ENCODE measurements at regions not wholly inside any gene's neighbourhood (a gene's known extent, or its start where the extent isn't known, plus 50 kb on each side); places are given as distances from the start of the nearest gene placed in this dataset.

- peaks cover 5% of the 10 kb centered on the region for H3K4me1 Mint-ChIP-seq
- H3K4me3 Mint-ChIP-seq, result no peak overlapping the region
Measured at GRCh38 chr2:51289045-51289444, 257.1 kb upstream of the NRXN1 start.

GRCh38 chr2:51268191-51268590, 236.3 kb upstream of the NRXN1 start:
- Histone ChIP-seq H3K9me3 (ENCODE audit: control insufficient read depth, low read length) (no peaks in the 10 kb centered on the region), H3K36me3 (ENCODE audit: control insufficient read depth, insufficient read depth, low read length) (no peaks in the 10 kb centered on the region), H3K27me3 (ENCODE audit: control insufficient read depth, insufficient read depth, low read length, poor library complexity, severe bottlenecking) (no peaks in the 10 kb centered on the region), H3K4me1 (ENCODE audit: control insufficient read depth, insufficient read depth, low read length) (peaks cover 4% of the 10 kb centered on the region), H3K9ac (ENCODE audit: extremely low read depth, low read length, poor library complexity, severe bottlenecking) (no peak overlapping the region), H3K27ac (ENCODE audit: low read depth, low read length) (no peak overlapping the region), H3K4me3 (ENCODE audit: low read length) (no peak overlapping the region)
- 54% methylated on average over 1 of the region's 1 CpG; no CpG with 5 or more reads in 1 of the 2 experiments for WGBS, 2 experiments (ENCODE audit: insufficient coverage in 1 of 2, insufficient read length in 1 of 2)
- H3K4me1 Mint-ChIP-seq, result peaks cover 10% of the 10 kb centered on the region
- no peak overlapping the region for H3K4me3 Mint-ChIP-seq
- no peaks in the 10 kb centered on the region for H3K9me3 Mint-ChIP-seq
- DNase-seq, result no peak
- TF ChIP-seq CTCF (conservative IDR thresholded peaks at IDR 0.05), result no peak
- H3K27ac Mint-ChIP-seq, result no peak overlapping the region
- H3K36me3 Mint-ChIP-seq (ENCODE audit: low read depth), result no peaks in the 10 kb centered on the region
- no peaks in the 10 kb centered on the region for H3K27me3 Mint-ChIP-seq (ENCODE audit: insufficient read depth)

More at GRCh38 chr2:51289045-51289444, 257.1 kb upstream of the NRXN1 start:
- no peak overlapping the region for H3K27ac Mint-ChIP-seq
- DNase-seq, result no peak
- no peak overlapping the region for H3K4me3 ChIP-seq (ENCODE audit: low read length)
- no peaks in the 10 kb centered on the region for H3K4me1 ChIP-seq (ENCODE audit: control insufficient read depth, insufficient read depth, low read length)
- H3K9me3 ChIP-seq (ENCODE audit: control insufficient read depth, low read length), result no peaks in the 10 kb centered on the region
- no peak overlapping the region for H3K27ac ChIP-seq (ENCODE audit: low read depth, low read length)
- no peaks in the 10 kb centered on the region for H3K36me3 ChIP-seq (ENCODE audit: control insufficient read depth, insufficient read depth, low read length)
- no peaks in the 10 kb centered on the region for H3K9me3 Mint-ChIP-seq
- no peaks in the 10 kb centered on the region for H3K36me3 Mint-ChIP-seq (ENCODE audit: low read depth)
- TF ChIP-seq CTCF (conservative IDR thresholded peaks at IDR 0.05), result no peak
- no peaks in the 10 kb centered on the region for H3K27me3 ChIP-seq (ENCODE audit: control insufficient read depth, insufficient read depth, low read length, poor library complexity, severe bottlenecking)
- WGBS, 2 experiments (ENCODE audit: insufficient coverage in 1 of 2, insufficient read length in 1 of 2), result 95% methylated on average over 1 of the region's 1 CpG; no CpG with 5 or more reads in 1 of the 2 experiments
- H3K9ac ChIP-seq (ENCODE audit: extremely low read depth, low read length, poor library complexity, severe bottlenecking), result no peak overlapping the region
- H3K27me3 Mint-ChIP-seq (ENCODE audit: insufficient read depth), result no peaks in the 10 kb centered on the region

- WGBS, 2 experiments (ENCODE audit: insufficient coverage in 1 of 2, insufficient read length in 1 of 2), result 89 to 100% methylated on average over 1 to 2 of the region's 2 CpGs
- no peaks in the 10 kb centered on the region for H3K27me3 ChIP-seq (ENCODE audit: control insufficient read depth, insufficient read depth, low read length, poor library complexity, severe bottlenecking)
- Mint-ChIP-seq H3K27me3 (ENCODE audit: insufficient read depth) (no peaks in the 10 kb centered on the region), H3K9me3 (no peaks in the 10 kb centered on the region), H3K36me3 (ENCODE audit: low read depth) (no peaks in the 10 kb centered on the region), H3K4me1 (peaks cover 15% of the 10 kb centered on the region), H3K27ac (no peak overlapping the region), H3K4me3 (no peak overlapping the region)
- TF ChIP-seq CTCF (conservative IDR thresholded peaks at IDR 0.05), result no peak
- peaks cover 4% of the 10 kb centered on the region for H3K4me1 ChIP-seq (ENCODE audit: control insufficient read depth, insufficient read depth, low read length)
- no peak overlapping the region for H3K4me3 ChIP-seq (ENCODE audit: low read length)
- H3K9me3 ChIP-seq (ENCODE audit: control insufficient read depth, low read length), result no peaks in the 10 kb centered on the region
- no peaks in the 10 kb centered on the region for H3K36me3 ChIP-seq (ENCODE audit: control insufficient read depth, insufficient read depth, low read length)
- no peak overlapping the region for H3K9ac ChIP-seq (ENCODE audit: extremely low read depth, low read length, poor library complexity, severe bottlenecking)
- no peak for DNase-seq
- no peak overlapping the region for H3K27ac ChIP-seq (ENCODE audit: low read depth, low read length)
Measured at GRCh38 chr2:51265539-51265938, 233.6 kb upstream of the NRXN1 start.
